ENCODE measurements at regions not wholly inside any gene's neighbourhood (a gene's known extent, or its start where the extent isn't known, plus 50 kb on each side); places are given as distances from the start of the nearest gene placed in this dataset.

DNA sequence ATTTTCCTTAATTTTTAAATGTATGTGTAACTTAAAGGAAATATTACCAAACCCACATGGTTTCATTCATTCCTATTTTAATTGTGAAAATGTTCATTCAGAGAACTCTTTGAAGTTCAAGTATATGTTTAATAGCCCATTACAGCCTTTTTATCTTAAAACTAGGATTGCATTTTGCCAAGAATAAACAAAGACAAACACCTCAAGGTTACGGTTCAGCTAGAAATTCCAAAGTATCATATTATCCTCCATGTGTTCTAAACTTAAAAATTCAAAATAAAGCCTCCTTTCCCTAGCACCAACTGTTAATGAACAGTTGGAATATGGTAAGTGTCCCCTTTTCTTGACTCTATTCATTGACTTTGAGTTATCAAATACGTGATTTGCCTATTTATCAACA is 215.6 kb upstream of the SEMA3E start:
- no peaks in the 10 kb centered on the region for H3K9me1 ChIP-seq (ENCODE audit: control insufficient read depth, extremely low read depth, insufficient read depth, low read length)
- no peaks in the 10 kb centered on the region for H4K20me1 ChIP-seq (ENCODE audit: control insufficient read depth, extremely low read depth, insufficient read depth, low read length)
- FAIRE-seq (no peak), DNase-seq (ENCODE audit: low read depth, low spot score) (no peak)
- H3K4me1 ChIP-seq (ENCODE audit: control insufficient read depth, extremely low read depth, insufficient read depth, low read length) = no peaks in the 10 kb centered on the region
- H3K27me3 ChIP-seq (ENCODE audit: control insufficient read depth, extremely low read depth, insufficient read depth, low read length) = no peaks in the 10 kb centered on the region
- dilution Hi-C loops (cut with MboI; ENCODE audit: extremely low pct_ligation_motif_present, low sequenced_read_pairs) = no loop called here
- no peaks in the 10 kb centered on the region for H3K36me3 ChIP-seq (ENCODE audit: control insufficient read depth in 2 of 2, extremely low read depth in 1 of 2, insufficient read depth in 2 of 2, low read length in 2 of 2)
- TF ChIP-seq, protein P1, sequence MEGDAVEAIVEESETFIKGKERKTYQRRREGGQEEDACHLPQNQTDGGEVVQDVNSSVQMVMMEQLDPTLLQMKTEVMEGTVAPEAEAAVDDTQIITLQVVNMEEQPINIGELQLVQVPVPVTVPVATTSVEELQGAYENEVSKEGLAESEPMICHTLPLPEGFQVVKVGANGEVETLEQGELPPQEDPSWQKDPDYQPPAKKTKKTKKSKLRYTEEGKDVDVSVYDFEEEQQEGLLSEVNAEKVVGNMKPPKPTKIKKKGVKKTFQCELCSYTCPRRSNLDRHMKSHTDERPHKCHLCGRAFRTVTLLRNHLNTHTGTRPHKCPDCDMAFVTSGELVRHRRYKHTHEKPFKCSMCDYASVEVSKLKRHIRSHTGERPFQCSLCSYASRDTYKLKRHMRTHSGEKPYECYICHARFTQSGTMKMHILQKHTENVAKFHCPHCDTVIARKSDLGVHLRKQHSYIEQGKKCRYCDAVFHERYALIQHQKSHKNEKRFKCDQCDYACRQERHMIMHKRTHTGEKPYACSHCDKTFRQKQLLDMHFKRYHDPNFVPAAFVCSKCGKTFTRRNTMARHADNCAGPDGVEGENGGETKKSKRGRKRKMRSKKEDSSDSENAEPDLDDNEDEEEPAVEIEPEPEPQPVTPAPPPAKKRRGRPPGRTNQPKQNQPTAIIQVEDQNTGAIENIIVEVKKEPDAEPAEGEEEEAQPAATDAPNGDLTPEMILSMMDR (optimal IDR thresholded peaks at IDR 0.05 in 1 of 3, IDR thresholded peaks at IDR 0.05 in 1 of 3, conservative IDR thresholded peaks at IDR 0.05 in 1 of 3; ENCODE audit: extremely low read depth in 1 of 3, insufficient read depth in 2 of 3, low read length in 3 of 3) = no peak
- TF ChIP-seq EZH2 (IDR thresholded peaks at IDR 0.05; ENCODE audit: low read length) = no peak
- H3K27ac ChIP-seq (ENCODE audit: control insufficient read depth, insufficient read depth, low read length) = no peak overlapping the region
- H3K79me2 ChIP-seq (ENCODE audit: control insufficient read depth, insufficient read depth, low read length) = no peaks in the 10 kb centered on the region
- no peak overlapping the region for H3K9ac ChIP-seq (ENCODE audit: control insufficient read depth, extremely low read depth, insufficient read depth, low read length)
- H3K4me2 ChIP-seq (ENCODE audit: control insufficient read depth, extremely low read depth, insufficient read depth, low read depth, low read length) = no peak overlapping the region
- no peak overlapping the region for H3K4me3 ChIP-seq (ENCODE audit: control insufficient read depth in 2 of 3, extremely low read depth in 1 of 3, insufficient read depth in 2 of 3, low read depth in 1 of 3, low read length in 3 of 3)
- no peak overlapping the region for H2AFZ ChIP-seq (ENCODE audit: control insufficient read depth, low read length)
- no peaks in the 10 kb centered on the region for H3K9me3 ChIP-seq (ENCODE audit: control insufficient read depth, low read depth, low read length)

DNA sequence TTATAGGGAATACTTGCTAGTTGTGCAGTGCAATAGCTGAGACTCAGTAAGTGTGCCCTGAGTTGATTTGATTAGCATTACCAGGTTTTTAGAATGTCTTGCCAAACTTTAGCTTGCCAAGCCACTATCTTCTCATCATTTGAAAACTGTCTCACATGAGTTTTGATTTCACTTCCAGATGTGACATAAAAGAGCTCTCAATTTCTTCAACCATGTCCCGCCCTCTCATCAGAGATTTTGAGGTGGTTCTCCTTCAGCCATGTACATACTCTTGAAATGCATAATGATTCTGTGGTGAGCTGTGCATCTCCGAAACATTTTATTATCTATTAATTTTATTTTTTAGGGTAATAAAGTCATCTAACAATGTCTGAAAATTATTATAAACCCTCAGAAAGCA is 215.0 kb upstream of the SEMA3E start:
- no peaks in the 10 kb centered on the region for H4K20me1 ChIP-seq (ENCODE audit: control insufficient read depth, extremely low read depth, insufficient read depth, low read length)
- no peak overlapping the region for H3K27ac ChIP-seq (ENCODE audit: control insufficient read depth, insufficient read depth, low read length)
- H3K9me1 ChIP-seq (ENCODE audit: control insufficient read depth, extremely low read depth, insufficient read depth, low read length) = no peaks in the 10 kb centered on the region
- H2AFZ ChIP-seq (ENCODE audit: control insufficient read depth, low read length) = no peak overlapping the region
- no peaks in the 10 kb centered on the region for H3K9me3 ChIP-seq (ENCODE audit: control insufficient read depth, low read depth, low read length)
- H3K4me3 ChIP-seq (ENCODE audit: control insufficient read depth in 2 of 3, extremely low read depth in 1 of 3, insufficient read depth in 2 of 3, low read depth in 1 of 3, low read length in 3 of 3) = no peak overlapping the region
- H3K4me2 ChIP-seq (ENCODE audit: control insufficient read depth, extremely low read depth, insufficient read depth, low read depth, low read length) = no peak overlapping the region
- H3K79me2 ChIP-seq (ENCODE audit: control insufficient read depth, insufficient read depth, low read length) = no peaks in the 10 kb centered on the region
- dilution Hi-C loops (cut with MboI; ENCODE audit: extremely low pct_ligation_motif_present, low sequenced_read_pairs) = no loop called here
- no peak overlapping the region for H3K9ac ChIP-seq (ENCODE audit: control insufficient read depth, extremely low read depth, insufficient read depth, low read length)
- H3K36me3 ChIP-seq (ENCODE audit: control insufficient read depth in 2 of 2, extremely low read depth in 1 of 2, insufficient read depth in 2 of 2, low read length in 2 of 2) = no peaks in the 10 kb centered on the region
- DNase-seq (ENCODE audit: low read depth, low spot score) = no peak
- no peaks in the 10 kb centered on the region for H3K4me1 ChIP-seq (ENCODE audit: control insufficient read depth, extremely low read depth, insufficient read depth, low read length)
- FAIRE-seq = no peak
- H3K27me3 ChIP-seq (ENCODE audit: control insufficient read depth, extremely low read depth, insufficient read depth, low read length) = no peaks in the 10 kb centered on the region
- TF ChIP-seq, protein P1 (optimal IDR thresholded peaks at IDR 0.05 in 1 of 3, IDR thresholded peaks at IDR 0.05 in 1 of 3, conservative IDR thresholded peaks at IDR 0.05 in 1 of 3; ENCODE audit: extremely low read depth in 1 of 3, insufficient read depth in 2 of 3, low read length in 3 of 3) = no peak
- TF ChIP-seq EZH2 (IDR thresholded peaks at IDR 0.05; ENCODE audit: low read length) = no peak
